ENCODE measurements at regions not wholly inside any gene's neighbourhood (a gene's known extent, or its start where the extent isn't known, plus 50 kb on each side); places are given as distances from the start of the nearest gene placed in this dataset.
"Not testable (repeated sequence)": the region's sequence is repeated elsewhere in the genome, so short reads cannot be mapped to it uniquely, and the experiment has no call there.

DNA sequence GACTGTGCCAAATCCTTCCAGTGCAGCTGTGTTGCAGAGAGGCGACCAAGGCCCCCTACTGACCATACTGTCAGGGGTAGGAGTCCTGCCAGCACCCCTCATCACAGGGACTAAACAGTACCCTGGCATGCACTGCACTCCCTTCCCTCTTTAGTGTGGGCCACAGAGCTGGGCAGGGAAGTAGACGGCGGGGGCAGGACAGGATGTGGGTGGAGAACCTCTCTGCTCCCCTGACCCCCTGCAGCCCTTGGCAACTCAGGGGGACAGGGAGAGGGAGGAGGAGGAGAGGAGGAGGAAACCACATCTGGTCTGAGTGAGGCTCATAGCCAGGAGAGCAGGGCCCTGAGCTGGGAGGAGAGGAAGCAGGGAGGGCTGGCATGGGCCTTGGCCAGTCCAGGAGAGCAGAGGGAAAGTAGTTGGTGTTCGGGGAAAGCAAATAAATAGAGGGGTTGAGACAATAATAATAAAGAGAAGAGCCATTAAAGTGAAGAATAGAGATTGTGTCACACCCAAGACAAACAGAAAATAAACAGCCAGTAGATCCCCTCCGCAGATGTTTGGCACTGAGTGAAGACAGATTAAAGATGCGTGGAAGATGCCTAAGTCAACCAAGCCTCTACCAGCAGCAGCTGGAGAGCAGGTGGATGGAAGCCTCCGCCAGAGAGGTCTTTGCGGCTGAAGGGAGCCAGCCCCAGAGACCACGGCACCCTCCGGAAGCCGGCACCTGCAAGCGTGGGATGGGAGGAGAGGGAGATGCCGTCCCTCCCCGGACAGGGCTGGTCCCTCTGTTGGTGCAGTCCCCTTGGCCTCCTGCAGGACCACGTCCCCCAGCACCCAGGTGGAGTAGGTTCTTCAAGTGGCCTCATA is 61.5 kb downstream of the RPUSD4 start:
- DNase-seq (ENCODE audit: low read depth) = peak; percentile 34
- no peak overlapping the region for H3K4me3 ChIP-seq (ENCODE audit: low read depth, low read length)
- TF ChIP-seq, protein P1, sequence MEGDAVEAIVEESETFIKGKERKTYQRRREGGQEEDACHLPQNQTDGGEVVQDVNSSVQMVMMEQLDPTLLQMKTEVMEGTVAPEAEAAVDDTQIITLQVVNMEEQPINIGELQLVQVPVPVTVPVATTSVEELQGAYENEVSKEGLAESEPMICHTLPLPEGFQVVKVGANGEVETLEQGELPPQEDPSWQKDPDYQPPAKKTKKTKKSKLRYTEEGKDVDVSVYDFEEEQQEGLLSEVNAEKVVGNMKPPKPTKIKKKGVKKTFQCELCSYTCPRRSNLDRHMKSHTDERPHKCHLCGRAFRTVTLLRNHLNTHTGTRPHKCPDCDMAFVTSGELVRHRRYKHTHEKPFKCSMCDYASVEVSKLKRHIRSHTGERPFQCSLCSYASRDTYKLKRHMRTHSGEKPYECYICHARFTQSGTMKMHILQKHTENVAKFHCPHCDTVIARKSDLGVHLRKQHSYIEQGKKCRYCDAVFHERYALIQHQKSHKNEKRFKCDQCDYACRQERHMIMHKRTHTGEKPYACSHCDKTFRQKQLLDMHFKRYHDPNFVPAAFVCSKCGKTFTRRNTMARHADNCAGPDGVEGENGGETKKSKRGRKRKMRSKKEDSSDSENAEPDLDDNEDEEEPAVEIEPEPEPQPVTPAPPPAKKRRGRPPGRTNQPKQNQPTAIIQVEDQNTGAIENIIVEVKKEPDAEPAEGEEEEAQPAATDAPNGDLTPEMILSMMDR (IDR thresholded peaks at IDR 0.05; ENCODE audit: insufficient read depth, low read depth, low read length) = peak; percentile 11

DNA sequence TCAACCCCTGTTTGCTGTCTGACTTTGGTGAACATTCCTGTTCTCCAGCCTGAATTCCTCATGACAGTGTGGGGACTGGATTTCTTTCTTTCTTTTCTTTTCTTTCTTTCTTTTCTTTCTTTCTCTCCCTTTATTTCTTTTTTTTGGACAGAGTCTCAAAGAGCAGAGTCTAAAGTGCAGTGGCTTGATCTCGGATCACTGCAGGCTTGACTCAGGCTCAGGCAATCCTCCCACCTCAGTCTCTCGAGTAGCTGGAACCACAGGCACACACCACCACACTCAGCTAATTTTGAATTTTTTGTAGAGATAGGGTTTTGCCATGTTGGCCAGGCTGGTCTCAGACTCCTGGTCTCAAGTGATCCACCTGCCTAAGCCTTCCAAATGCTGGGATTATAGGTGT is 63.1 kb downstream of the RPUSD4 start:
- no peak overlapping the region for H3K4me3 ChIP-seq (ENCODE audit: low read depth, low read length)
- TF ChIP-seq, protein P1 (IDR thresholded peaks at IDR 0.05; ENCODE audit: insufficient read depth, low read depth, low read length) = no peak
- DNase-seq (ENCODE audit: low read depth) = no peak

DNA sequence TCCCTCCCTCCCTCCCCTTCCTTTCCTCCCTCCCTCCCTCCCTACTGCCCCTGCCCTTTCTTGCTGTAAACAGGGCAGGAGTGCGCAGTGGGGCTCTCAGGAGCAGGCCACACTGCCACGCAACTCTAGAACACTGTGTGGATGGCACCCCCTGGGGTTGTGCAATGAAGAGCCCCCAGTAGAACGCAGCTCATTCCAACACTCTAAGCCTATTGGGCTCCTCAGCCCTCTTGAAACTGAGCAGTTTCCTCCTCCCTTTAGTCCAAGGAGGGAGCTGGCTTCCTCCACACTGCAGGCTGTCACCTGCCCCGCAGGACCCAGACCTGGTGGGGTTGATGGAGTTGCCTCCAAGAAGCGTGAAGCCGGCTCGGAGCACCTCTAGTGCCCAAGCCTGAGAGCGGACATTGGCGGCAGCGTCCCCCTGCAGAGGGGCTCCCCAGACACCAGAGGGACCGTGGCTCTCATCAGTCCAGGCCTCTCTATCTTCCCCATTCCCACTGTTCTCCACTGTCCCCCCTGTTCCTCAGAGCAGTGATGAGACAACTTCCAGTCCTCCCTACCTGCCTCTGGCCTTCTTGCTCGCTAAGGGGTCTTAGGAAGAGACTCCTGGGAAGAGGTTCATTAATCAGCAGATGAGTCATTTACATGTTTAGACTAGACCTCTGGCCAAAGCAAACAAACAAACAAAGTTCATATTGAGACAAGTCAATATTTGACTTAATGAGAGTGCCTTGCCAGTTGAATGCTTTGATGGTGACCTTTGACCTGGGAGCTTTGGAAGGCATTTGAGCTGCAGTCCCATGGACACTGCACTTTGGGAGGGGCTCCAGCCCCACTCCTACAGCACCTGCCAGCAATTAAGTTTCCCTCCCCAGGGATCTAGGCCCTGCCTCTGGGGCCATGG is 64.0 kb downstream of the RPUSD4 start:
- TF ChIP-seq, protein P1 (IDR thresholded peaks at IDR 0.05; ENCODE audit: insufficient read depth, low read depth, low read length) = no peak
- H3K4me3 ChIP-seq (ENCODE audit: low read depth, low read length) = no peak overlapping the region
- DNase-seq (ENCODE audit: low read depth) = no peak

DNA sequence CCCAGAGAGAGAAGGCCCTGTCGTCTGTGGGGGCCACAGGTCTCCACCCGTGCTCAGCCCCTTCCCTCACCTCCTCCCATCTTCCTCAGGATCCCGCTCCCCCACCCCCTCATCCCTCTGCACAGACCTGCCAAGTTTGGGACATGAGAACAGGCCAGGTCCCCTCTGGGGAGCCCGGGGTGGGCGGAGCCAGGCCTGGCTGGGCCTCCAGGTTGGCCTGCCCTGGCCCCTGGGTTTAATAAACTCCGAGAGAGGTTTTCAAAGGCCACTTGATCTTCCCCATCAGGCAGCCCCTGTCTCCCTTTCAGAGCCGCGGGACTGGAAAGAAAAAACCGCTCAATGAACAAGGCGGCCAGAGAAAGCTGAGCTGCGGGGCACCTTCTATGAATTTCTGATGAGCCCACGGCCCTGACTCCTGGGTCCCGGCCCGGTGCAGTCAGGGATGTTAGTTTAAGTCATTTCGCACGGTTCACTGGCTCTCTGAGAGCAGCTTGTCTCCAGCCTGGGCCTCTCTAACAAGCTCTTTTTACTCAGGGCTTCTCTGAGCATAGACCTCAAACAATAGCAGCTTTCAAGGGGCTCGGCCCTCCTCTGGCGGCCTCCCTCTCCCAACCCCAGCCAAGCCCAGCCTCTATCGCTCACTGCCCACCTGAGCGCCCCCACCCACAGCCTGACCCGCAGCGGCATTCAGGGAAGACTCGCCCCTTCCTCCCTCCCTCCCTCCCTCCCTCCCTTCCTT is 64.8 kb downstream of the RPUSD4 start:
- TF ChIP-seq, protein P1 (IDR thresholded peaks at IDR 0.05; ENCODE audit: insufficient read depth, low read depth, low read length) = no peak
- H3K4me3 ChIP-seq (ENCODE audit: low read depth, low read length) = no peak overlapping the region
- DNase-seq (ENCODE audit: low read depth) = no peak

DNA sequence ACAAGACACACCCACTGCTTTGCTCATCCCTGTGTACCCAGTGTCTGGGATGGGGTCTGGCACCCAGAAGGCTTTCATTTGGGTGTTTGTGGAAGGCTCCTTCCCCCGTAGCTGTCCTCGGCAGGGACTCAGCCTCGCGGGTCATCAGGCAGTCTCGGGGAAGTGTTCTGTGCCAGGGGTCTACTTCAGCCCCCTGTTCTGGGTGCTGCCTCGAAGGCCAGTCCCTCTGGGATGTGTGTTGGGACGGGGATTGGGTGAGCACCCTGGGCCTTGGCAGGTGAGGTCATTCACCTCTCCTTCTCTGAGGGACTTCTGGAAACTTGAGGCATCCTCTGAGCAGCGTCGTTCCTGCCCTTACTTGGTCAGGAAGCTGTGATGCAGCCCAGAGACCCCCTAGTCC is 65.5 kb downstream of the RPUSD4 start:
- TF ChIP-seq, protein P1 (IDR thresholded peaks at IDR 0.05; ENCODE audit: insufficient read depth, low read depth, low read length) = no peak
- no peak for DNase-seq (ENCODE audit: low read depth)

DNA sequence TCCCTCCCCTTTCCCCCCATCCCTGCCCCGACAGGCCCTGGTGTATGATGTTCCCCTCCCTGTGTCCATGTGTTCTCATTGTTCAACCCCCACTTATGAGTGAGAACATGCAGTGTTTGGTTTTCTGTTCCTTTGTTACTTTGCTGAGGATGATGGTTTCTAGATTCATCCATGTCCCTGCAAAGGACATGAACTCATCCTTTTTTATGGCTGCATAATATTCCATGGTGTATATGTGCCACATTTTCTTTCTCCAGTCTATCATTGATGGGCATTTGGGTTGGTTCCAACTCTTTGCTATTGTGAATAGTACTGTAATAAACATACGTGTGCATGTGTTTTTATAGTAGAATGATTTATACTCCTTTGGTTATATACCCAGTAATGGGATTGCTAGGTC is 68.0 kb downstream of the RPUSD4 start:
- not testable (repeated sequence) for DNase-seq (ENCODE audit: low read depth); H3K4me3 ChIP-seq (ENCODE audit: low read depth, low read length)

More for the DNA sequence above, 65.5 kb downstream of the RPUSD4 start:
- no peak overlapping the region for H3K4me3 ChIP-seq (ENCODE audit: low read depth, low read length)

Measured in fibroblast of villous mesenchyme (primary cell).